HEK293 (cell line): ENCODE measurements at regions not wholly inside any gene's neighbourhood (a gene's known extent, or its start where the extent isn't known, plus 50 kb on each side); places are given as distances from the start of the nearest gene placed in this dataset.

ENCODE experiments used
- CTCF ChIP-seq: fragments of 450-650 bp; formaldehyde crosslinking; IDR thresholded peaks from 2 replicates; pipeline ENCODE4 v1.5.1; 2016; ENCODE audit warnings: missing biosample characterization, missing genetic modification characterization
- OSR2 ChIP-seq: fragments of 450-650 bp; formaldehyde crosslinking; IDR thresholded peaks from 2 replicates; pipeline ENCODE4 v1.5.1; 2016; ENCODE audit warnings: missing biosample characterization, missing genetic modification characterization
- REPIN1 ChIP-seq: fragments of 450-650 bp; formaldehyde crosslinking; IDR thresholded peaks from 2 replicates; pipeline ENCODE4 v1.5.1; 2017; ENCODE audit warnings: missing biosample characterization, missing genetic modification characterization, low read depth
- SP2 ChIP-seq: fragments of 450-650 bp; formaldehyde crosslinking; IDR thresholded peaks from 2 replicates; pipeline ENCODE4 v1.5.1; 2016; ENCODE audit warnings: missing biosample characterization, missing genetic modification characterization
- ZNF138 ChIP-seq: fragments of 450-650 bp; formaldehyde crosslinking; IDR thresholded peaks from 2 replicates; pipeline ENCODE4 v1.5.1; 2016; ENCODE audit warnings: missing biosample characterization, missing genetic modification characterization, borderline replicate concordance
- ZNF488 ChIP-seq: fragments of 450-650 bp; formaldehyde crosslinking; IDR thresholded peaks from 2 replicates; pipeline ENCODE4 v1.5.1; 2016; ENCODE audit warnings: missing biosample characterization, missing genetic modification characterization
- ZNF747 ChIP-seq: fragments of 450-650 bp; formaldehyde crosslinking; IDR thresholded peaks from 2 replicates; pipeline ENCODE4 v1.5.1; 2016; ENCODE audit warnings: missing biosample characterization, missing genetic modification characterization
- ZNF776 ChIP-seq: fragments of 450-650 bp; formaldehyde crosslinking; IDR thresholded peaks from 2 replicates; pipeline ENCODE4 v1.5.0; 2017; ENCODE audit warnings: missing biosample characterization, missing genetic modification characterization, borderline replicate concordance

- TF ChIP-seq CTCF (tag by site-specific recombination): no peak
- TF ChIP-seq SP2 (tag by site-specific recombination): no peak
- no peak for TF ChIP-seq ZNF776 (tag by site-specific recombination)
- TF ChIP-seq ZNF747 (tag by site-specific recombination): no peak
- TF ChIP-seq REPIN1: no peak
- no peak for TF ChIP-seq ZNF138 (tag by site-specific recombination)
- TF ChIP-seq OSR2 (tag by site-specific recombination): no peak
- no peak for TF ChIP-seq ZNF488 (tag by site-specific recombination)
Observed at GRCh38 chr15:60083318-60083717, 79.2 kb downstream of the FOXB1 start.
